ENCODE measurements at regions not wholly inside any gene's neighbourhood (a gene's known extent, or its start where the extent isn't known, plus 50 kb on each side); places are given as distances from the start of the nearest gene placed in this dataset.
"Not testable (repeated sequence)": the region's sequence is repeated elsewhere in the genome, so short reads cannot be mapped to it uniquely, and the experiment has no call there.

DNA sequence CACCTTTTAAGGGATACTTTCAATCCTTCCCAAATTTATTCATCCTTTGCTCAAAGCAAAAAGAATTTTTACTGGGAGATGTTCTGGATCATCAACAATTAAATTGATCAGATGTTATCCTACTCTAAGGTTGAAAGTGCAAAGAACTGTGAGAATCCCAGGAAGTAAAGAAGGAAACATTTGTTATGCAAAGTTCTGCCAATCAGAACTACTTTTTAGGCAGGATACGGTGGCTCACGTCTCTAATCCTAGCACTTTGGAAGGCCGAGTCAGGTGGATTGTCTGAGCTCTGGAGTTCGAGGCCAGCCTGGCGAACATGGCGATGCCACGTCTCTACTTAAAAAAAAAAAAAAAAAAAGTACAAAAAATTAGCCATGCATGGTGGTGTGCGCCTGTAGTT, 882.3 kb downstream of the DIAPH3 start:
- CTCF ChIA-PET = no interaction called here
- Histone ChIP-seq H4K20me1 (ENCODE audit: control insufficient read depth, insufficient read depth, low read length, poor library complexity, severe bottlenecking) (no peaks in the 10 kb centered on the region), H3K9me3 (ENCODE audit: control extremely low read depth in 1 of 3, control insufficient read depth in 2 of 3, insufficient read depth in 1 of 3, low read length in 2 of 3) (no peaks in the 10 kb centered on the region), H2AFZ (ENCODE audit: insufficient read depth, low read depth, low read length, poor library complexity, severe bottlenecking) (no peak overlapping the region), H3K9ac (ENCODE audit: low read length) (no peak overlapping the region), H3K4me1 (ENCODE audit: control insufficient read depth in 2 of 2, insufficient read depth in 2 of 2, low read length in 2 of 2) (no peaks in the 10 kb centered on the region), H3K79me2 (ENCODE audit: control insufficient read depth, insufficient read depth, low read length) (no peaks in the 10 kb centered on the region), H3K4me2 (replicated peaks; ENCODE audit: low read depth, low read length, poor library complexity, severe bottlenecking) (no peak overlapping the region), H3K27ac (ENCODE audit: low read length in 2 of 2) (no peak overlapping the region), H3K4me3 (ENCODE audit: control extremely low read depth in 1 of 5, extremely low read depth in 1 of 5, insufficient read depth in 1 of 5, low read depth in 2 of 5, low read length in 4 of 5) (no peak overlapping the region), H3K36me3 (replicated peaks in 1 of 2; ENCODE audit: control extremely low read depth in 1 of 2, control insufficient read depth in 1 of 2, extremely low read depth in 1 of 2, insufficient read depth in 2 of 2, low read length in 1 of 2) (no peaks in the 10 kb centered on the region), H3K27me3 (replicated peaks in 1 of 4; ENCODE audit: control extremely low read depth in 1 of 4, control insufficient read depth in 3 of 4, insufficient read depth in 4 of 4, low read length in 3 of 4) (no peaks in the 10 kb centered on the region)
- no peak overlapping the region for H3K27ac Mint-ChIP-seq
- H3K4me1 Mint-ChIP-seq = no peaks in the 10 kb centered on the region
- 94% methylated on average over 3 of the region's 8 CpGs for WGBS (ENCODE audit: insufficient coverage)
- H3K4me3 Mint-ChIP-seq = no peak overlapping the region
- DNase-seq (no peak), ATAC-seq (ENCODE audit: low read depth) (no peak)
- intact Hi-C loops (cut with micrococcal nuclease) = no loop called here
- no peaks in the 10 kb centered on the region for H3K27me3 Mint-ChIP-seq
- H3K9me3 Mint-ChIP-seq (ENCODE audit: insufficient read depth) = no peaks in the 10 kb centered on the region
- POLR2A ChIA-PET = no interaction called here
- TF ChIP-seq EZH2 (IDR thresholded peaks at IDR 0.05; ENCODE audit: borderline replicate concordance, insufficient read depth, low read depth, low read length, poor library complexity, severe bottlenecking) = no peak
- TF ChIP-seq, protein P1, sequence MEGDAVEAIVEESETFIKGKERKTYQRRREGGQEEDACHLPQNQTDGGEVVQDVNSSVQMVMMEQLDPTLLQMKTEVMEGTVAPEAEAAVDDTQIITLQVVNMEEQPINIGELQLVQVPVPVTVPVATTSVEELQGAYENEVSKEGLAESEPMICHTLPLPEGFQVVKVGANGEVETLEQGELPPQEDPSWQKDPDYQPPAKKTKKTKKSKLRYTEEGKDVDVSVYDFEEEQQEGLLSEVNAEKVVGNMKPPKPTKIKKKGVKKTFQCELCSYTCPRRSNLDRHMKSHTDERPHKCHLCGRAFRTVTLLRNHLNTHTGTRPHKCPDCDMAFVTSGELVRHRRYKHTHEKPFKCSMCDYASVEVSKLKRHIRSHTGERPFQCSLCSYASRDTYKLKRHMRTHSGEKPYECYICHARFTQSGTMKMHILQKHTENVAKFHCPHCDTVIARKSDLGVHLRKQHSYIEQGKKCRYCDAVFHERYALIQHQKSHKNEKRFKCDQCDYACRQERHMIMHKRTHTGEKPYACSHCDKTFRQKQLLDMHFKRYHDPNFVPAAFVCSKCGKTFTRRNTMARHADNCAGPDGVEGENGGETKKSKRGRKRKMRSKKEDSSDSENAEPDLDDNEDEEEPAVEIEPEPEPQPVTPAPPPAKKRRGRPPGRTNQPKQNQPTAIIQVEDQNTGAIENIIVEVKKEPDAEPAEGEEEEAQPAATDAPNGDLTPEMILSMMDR (IDR thresholded peaks at IDR 0.05) = no peak

DNA sequence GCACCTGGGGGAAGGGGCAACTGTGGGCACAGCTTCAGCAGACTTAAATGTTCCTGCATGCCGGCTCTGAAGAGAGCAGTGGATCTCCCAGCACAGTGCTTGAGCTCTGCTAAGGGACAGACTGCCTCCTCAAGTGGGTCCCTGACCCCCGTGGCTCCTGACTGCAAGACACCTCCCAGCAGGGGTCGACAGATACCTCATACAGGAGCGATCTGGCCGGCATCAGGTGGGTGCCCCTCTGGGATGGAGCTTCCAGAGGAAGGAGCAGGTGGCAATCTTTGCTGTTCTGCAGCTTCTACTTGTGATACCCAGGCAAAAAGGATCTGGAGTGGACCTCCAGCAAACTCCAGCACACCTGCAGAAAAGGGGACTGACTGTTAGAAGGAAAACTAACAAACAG, 871.5 kb downstream of the DIAPH3 start:
- H3K9me3 Mint-ChIP-seq (ENCODE audit: insufficient read depth); POLR2A ChIA-PET; H2AFZ ChIP-seq (ENCODE audit: insufficient read depth, low read depth, low read length, poor library complexity, severe bottlenecking); H3K27me3 ChIP-seq (replicated peaks in 1 of 4; ENCODE audit: control extremely low read depth in 1 of 4, control insufficient read depth in 3 of 4, insufficient read depth in 4 of 4, low read length in 3 of 4); H4K20me1 ChIP-seq (ENCODE audit: control insufficient read depth, insufficient read depth, low read length, poor library complexity, severe bottlenecking); H3K4me1 Mint-ChIP-seq; H3K27ac Mint-ChIP-seq; H3K4me3 ChIP-seq (ENCODE audit: control extremely low read depth in 1 of 5, extremely low read depth in 1 of 5, insufficient read depth in 1 of 5, low read depth in 2 of 5, low read length in 4 of 5); H3K79me2 ChIP-seq (ENCODE audit: control insufficient read depth, insufficient read depth, low read length); H3K4me1 ChIP-seq (ENCODE audit: control insufficient read depth in 2 of 2, insufficient read depth in 2 of 2, low read length in 2 of 2); ATAC-seq (ENCODE audit: low read depth); intact Hi-C loops (cut with micrococcal nuclease); CTCF ChIA-PET; H3K4me3 Mint-ChIP-seq; H3K9ac ChIP-seq (ENCODE audit: low read length); H3K27ac ChIP-seq (ENCODE audit: low read length in 2 of 2); DNase-seq; H3K27me3 Mint-ChIP-seq; H3K4me2 ChIP-seq (replicated peaks; ENCODE audit: low read depth, low read length, poor library complexity, severe bottlenecking); H3K36me3 ChIP-seq (replicated peaks in 1 of 2; ENCODE audit: control extremely low read depth in 1 of 2, control insufficient read depth in 1 of 2, extremely low read depth in 1 of 2, insufficient read depth in 2 of 2, low read length in 1 of 2): not testable (repeated sequence)
- peaks cover 0 to 10% (median 0%) of the 10 kb centered on the region in 3 donors for H3K9me3 ChIP-seq (ENCODE audit: control extremely low read depth in 1 of 3, control insufficient read depth in 2 of 3, insufficient read depth in 1 of 3, low read length in 2 of 3)
- WGBS (ENCODE audit: insufficient coverage) = 81% methylated on average over 5 of the region's 5 CpGs
